Ovary (tissue), 7 donors: ENCODE measurements at regions not wholly inside any gene's neighbourhood (a gene's known extent, or its start where the extent isn't known, plus 50 kb on each side); places are given as distances from the start of the nearest gene placed in this dataset.

Experiments used
- DNase-seq, 5 donors: peaks; one replicate each; pipeline ENCODE4 v3.0.0-alpha.2; 2019 to 2020
- H3K27ac ChIP-seq, 2 donors: fragments of 200-600 bp; one replicate each; pipeline versions ENCODE4 v1.5.1 to v1.8.0; 2019 to 2022
- H3K27me3 ChIP-seq: fragments of 200-600 bp; one replicate; pipeline ENCODE4 v1.8.0; 2022
- H3K36me3 ChIP-seq: fragments of 200-600 bp; sonication (generic); one replicate; pipeline ENCODE4 v1.5.1; 2019
- H3K4me1 ChIP-seq: one replicate; pipeline ENCODE4 v1.8.1; 2013; ENCODE audit warnings: mild to moderate bottlenecking, moderate library complexity; ENCODE audit not compliant: insufficient read depth
- H3K4me3 ChIP-seq: fragments of 200-600 bp; sonication (generic); one replicate; pipeline ENCODE4 v1.5.1; 2017
- H3K9me3 ChIP-seq, 2 donors: fragments of 200-600 bp in 1 of 2; sonication (generic) in 1 of 2; one replicate each; pipeline versions ENCODE4 v1.5.1 to v1.8.1; 2013 to 2019; ENCODE audit warnings: mild to moderate bottlenecking in 1 of 2, moderate library complexity in 1 of 2
- EP300 ChIP-seq: sonication (generic); formaldehyde crosslinking; IDR thresholded peaks from one replicate; pipeline ENCODE4 v1.6.1; 2017; ENCODE audit warnings: antibody characterized with exemption
- POLR2A ChIP-seq: fragments of 450-650 bp; IDR thresholded peaks from one replicate; pipeline ENCODE4 v1.6.1; 2017; ENCODE audit warnings: antibody characterized with exemption, mild to moderate bottlenecking, moderate library complexity
- WGBS, 3 donors: extraction: QIAGEN DNeasy Blood & Tissue Kit in 1 of 3; methylation state at CpG; one replicate each; pipeline versions ENCODE4 v1.1.5 to v1.1.7; 2013 to 2017; 5-methylcytosine and 5-hydroxymethylcytosine counted together
- intact Hi-C, 4 donors: fragments of 100-400 bp; cut with DNase I; formaldehyde crosslinking; loops; one replicate each; pipeline versions ENCODE4 v1.11.0 to v1.15.1; 2022 to 2023
- TF ChIP-seq, protein P1 (sequence below), 3 donors: fragments of 450-650 bp in 2 of 3; fragments of 200-600 bp in 1 of 3; IDR thresholded peaks; one replicate each; pipeline versions ENCODE4 v1.5.1 to v1.8.0; 2016 to 2022; ENCODE audit warnings: antibody characterized with exemption in 3 of 3, mild to moderate bottlenecking in 1 of 3
- donor health status: DM: no; HTN: no; CAD: no; lungs with moderate emphysema.
- donor health status: DM: no; HTN: no; CAD: no.
- donor health status: Bipolar disorder and iron deficiency.
- donor health status: DM: no; HTN: no; CAD: no.
- donor health status: DM: yes; HTN: yes; CAD: no.

GRCh38 chr5:110225949-110226348 lies 500.5 kb downstream of the TMEM232 start:
- Histone ChIP-seq H3K36me3 (no peaks in the 10 kb centered on the region), H3K9me3 (peaks cover 0 to 6% of the 10 kb centered on the region in 2 donors), H3K4me1 (no peaks in the 10 kb centered on the region), H3K27ac (no peak overlapping the region), H3K27me3 (no peaks in the 10 kb centered on the region), H3K4me3 (no peak overlapping the region)
- no peak for TF ChIP-seq POLR2A
- TF ChIP-seq, protein P1, sequence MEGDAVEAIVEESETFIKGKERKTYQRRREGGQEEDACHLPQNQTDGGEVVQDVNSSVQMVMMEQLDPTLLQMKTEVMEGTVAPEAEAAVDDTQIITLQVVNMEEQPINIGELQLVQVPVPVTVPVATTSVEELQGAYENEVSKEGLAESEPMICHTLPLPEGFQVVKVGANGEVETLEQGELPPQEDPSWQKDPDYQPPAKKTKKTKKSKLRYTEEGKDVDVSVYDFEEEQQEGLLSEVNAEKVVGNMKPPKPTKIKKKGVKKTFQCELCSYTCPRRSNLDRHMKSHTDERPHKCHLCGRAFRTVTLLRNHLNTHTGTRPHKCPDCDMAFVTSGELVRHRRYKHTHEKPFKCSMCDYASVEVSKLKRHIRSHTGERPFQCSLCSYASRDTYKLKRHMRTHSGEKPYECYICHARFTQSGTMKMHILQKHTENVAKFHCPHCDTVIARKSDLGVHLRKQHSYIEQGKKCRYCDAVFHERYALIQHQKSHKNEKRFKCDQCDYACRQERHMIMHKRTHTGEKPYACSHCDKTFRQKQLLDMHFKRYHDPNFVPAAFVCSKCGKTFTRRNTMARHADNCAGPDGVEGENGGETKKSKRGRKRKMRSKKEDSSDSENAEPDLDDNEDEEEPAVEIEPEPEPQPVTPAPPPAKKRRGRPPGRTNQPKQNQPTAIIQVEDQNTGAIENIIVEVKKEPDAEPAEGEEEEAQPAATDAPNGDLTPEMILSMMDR (IDR thresholded peaks at IDR 0.05), result no peak
- no peak for TF ChIP-seq EP300
- intact Hi-C loops, result no loop called here
- WGBS, 3 donors, result 90 to 94% (median 93%) methylated on average over 1 of the region's 1 CpG
- DNase-seq, result no peak

DNA sequence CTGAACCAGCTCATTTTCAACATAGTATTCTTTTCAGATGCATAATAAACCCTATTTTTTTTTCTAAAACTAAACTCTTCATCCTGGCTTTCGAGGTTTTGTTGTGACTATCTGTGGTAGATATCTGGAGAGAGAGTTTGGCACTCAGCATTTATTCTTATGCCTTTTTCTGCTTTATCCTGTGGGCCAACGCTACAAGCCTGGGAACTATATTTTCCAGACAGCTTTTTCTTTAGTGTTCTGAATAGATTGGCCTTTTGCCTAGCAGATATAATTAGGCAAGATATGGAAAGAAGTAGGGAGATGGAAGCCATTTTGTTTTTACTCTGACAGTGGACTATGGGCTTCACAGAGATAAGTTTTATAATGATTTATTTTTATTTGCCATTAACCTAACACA lies 486.7 kb downstream of the TMEM232 start:
- no peaks in the 10 kb centered on the region for H3K27me3 ChIP-seq
- H3K4me1 ChIP-seq, result no peaks in the 10 kb centered on the region
- TF ChIP-seq, protein P1 (IDR thresholded peaks at IDR 0.05), result no peak
- TF ChIP-seq POLR2A (no peak), EP300 (no peak)
- no peaks in the 10 kb centered on the region for H3K36me3 ChIP-seq
- 12 to 24% (median 20%) methylated on average over 2 of the region's 2 CpGs for WGBS, 3 donors
- no peaks in the 10 kb centered on the region for H3K9me3 ChIP-seq
- H3K4me3 ChIP-seq, result no peak overlapping the region
- H3K27ac ChIP-seq, result no peak overlapping the region
- intact Hi-C loops, result no loop called here
- no peak for DNase-seq

DNA sequence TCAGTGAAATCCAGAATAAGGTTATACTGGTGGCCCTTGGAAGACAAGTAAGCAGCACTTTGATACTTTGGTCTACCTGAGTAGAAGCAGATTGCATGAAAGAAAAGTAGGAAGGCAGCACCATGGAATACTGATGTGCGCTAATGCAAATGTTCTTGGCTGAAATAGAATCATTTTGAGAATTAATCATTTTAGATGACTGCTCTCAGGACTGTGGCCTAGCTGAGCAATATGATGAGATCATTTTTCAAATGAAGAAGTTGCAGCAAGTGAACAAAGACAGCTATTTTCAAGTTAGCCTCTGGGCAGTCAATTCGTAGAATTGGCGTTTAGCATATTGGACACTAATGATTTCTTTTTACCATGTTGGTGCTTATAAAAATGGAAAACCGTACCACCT lies 483.5 kb downstream of the TMEM232 start:
- intact Hi-C loops, result no loop called here
- WGBS, 3 donors, result 93 to 97% (median 97%) methylated on average over 4 of the region's 4 CpGs

GRCh38 chr5:110248921-110249320 lies 477.6 kb downstream of the TMEM232 start:
- TF ChIP-seq, protein P1 (IDR thresholded peaks at IDR 0.05), result no peak
- no peak for TF ChIP-seq POLR2A
- TF ChIP-seq EP300, result no peak
- Histone ChIP-seq H3K4me3 (no peak overlapping the region), H3K4me1 (no peaks in the 10 kb centered on the region), H3K36me3 (no peaks in the 10 kb centered on the region), H3K27me3 (no peaks in the 10 kb centered on the region), H3K9me3 (no peaks in the 10 kb centered on the region), H3K27ac (no peak overlapping the region)
- DNase-seq, result no peak
- 83 to 89% (median 83%) methylated on average over 3 of the region's 3 CpGs for WGBS, 3 donors
- intact Hi-C loops, result no loop called here

More for the DNA sequence above, 483.5 kb downstream of the TMEM232 start:
- H3K4me1 ChIP-seq, result no peaks in the 10 kb centered on the region
- H3K27ac ChIP-seq, result no peak overlapping the region
- H3K4me3 ChIP-seq, result no peak overlapping the region
- TF ChIP-seq, protein P1 (IDR thresholded peaks at IDR 0.05), result no peak
- TF ChIP-seq EP300 (no peak), POLR2A (no peak)
- DNase-seq, result no peak
- H3K36me3 ChIP-seq, result no peaks in the 10 kb centered on the region
- no peaks in the 10 kb centered on the region for H3K9me3 ChIP-seq
- H3K27me3 ChIP-seq, result no peaks in the 10 kb centered on the region
